NT2/D1 (cell line): ENCODE measurements at regions not wholly inside any gene's neighbourhood (a gene's known extent, or its start where the extent isn't known, plus 50 kb on each side); places are given as distances from the start of the nearest gene placed in this dataset.

Source experiments
- SUZ12 ChIP-seq: IDR thresholded peaks from 2 replicates; pipeline ENCODE4 v1.6.1; 2011; ENCODE audit not compliant: insufficient read length, insufficient read depth; ENCODE audit errors: extremely low read depth
- YY1 ChIP-seq: IDR thresholded peaks from 2 replicates; pipeline ENCODE4 v1.6.1; 2011; ENCODE audit not compliant: insufficient read length, insufficient read depth
- ZNF274 ChIP-seq: IDR thresholded peaks from 2 replicates; pipeline ENCODE4 v1.6.1; 2011; ENCODE audit warnings: mild to moderate bottlenecking, low read depth, low read length

DNA sequence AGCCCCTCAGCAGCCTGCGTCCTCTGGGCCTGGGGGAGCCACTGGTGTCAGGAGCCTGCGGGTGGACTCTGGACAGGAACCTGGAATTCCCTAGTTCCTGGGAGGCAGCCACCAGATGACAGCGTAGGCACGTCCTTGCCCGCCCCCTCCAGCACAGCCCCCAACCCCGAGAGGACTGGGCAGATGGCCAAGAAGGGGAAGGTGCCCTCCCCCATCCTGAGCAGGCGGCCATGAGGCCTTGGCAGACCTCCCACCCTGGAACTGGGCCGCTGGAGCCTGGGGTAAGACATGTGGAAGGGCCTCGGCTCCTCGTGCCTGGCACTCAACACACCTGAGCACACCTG lies 60.4 kb upstream of the FBRSL1 start:
- TF ChIP-seq YY1 (no peak), ZNF274 (no peak), SUZ12 (no peak)
